Activated CD8-positive, alpha-beta T cell treated with anti-CD3 and anti-CD28 coated beads for 36 hours (primary cell): ENCODE measurements at regions not wholly inside any gene's neighbourhood (a gene's known extent, or its start where the extent isn't known, plus 50 kb on each side); places are given as distances from the start of the nearest gene placed in this dataset.
"Not testable (repeated sequence)": the region's sequence is repeated elsewhere in the genome, so short reads cannot be mapped to it uniquely, and the experiment has no call there.

Experiments used
- ATAC-seq: fragments of 200-7000 bp; cut with Tn5 transposase; one replicate; pipeline ENCODE4 v1.10.0; 2021; ENCODE audit warnings: mild to moderate bottlenecking, moderate library complexity
- CTCF ChIA-PET: fragments of 350-600 bp; sonication (Branson Sonifier 250); formaldehyde crosslinking; loops from one replicate; lab custom pipeline; 2021; ENCODE audit warnings: antibody characterized with exemption; lab: Charles Lee
- POLR2A ChIA-PET: fragments of 350-600 bp; sonication (Branson Sonifier 250); formaldehyde crosslinking; loops from one replicate; lab custom pipeline; 2021; ENCODE audit warnings: antibody characterized with exemption; lab: Charles Lee
- DNase-seq: peaks from one replicate; pipeline ENCODE4 v3.0.0-alpha.2; 2020
- H3K27ac Mint-ChIP-seq: one replicate; pipeline ENCODE4 v1.8.0; 2021; ENCODE audit warnings: mild to moderate bottlenecking, mixed read lengths
- H3K27me3 Mint-ChIP-seq: one replicate; pipeline ENCODE4 v1.8.0; 2021; ENCODE audit warnings: mixed read lengths
- H3K36me3 Mint-ChIP-seq: one replicate; pipeline ENCODE4 v1.8.0; 2021; ENCODE audit warnings: low read depth, mixed read lengths
- H3K4me1 Mint-ChIP-seq: one replicate; pipeline ENCODE4 v1.8.0; 2021; ENCODE audit warnings: low read depth, mixed read lengths
- H3K4me3 Mint-ChIP-seq: one replicate; pipeline ENCODE4 v1.8.0; 2021; ENCODE audit warnings: mild to moderate bottlenecking, moderate library complexity, mixed read lengths
- H3K9me3 Mint-ChIP-seq: one replicate; pipeline ENCODE4 v1.8.0; 2021; ENCODE audit warnings: mixed read lengths
- CTCF ChIP-seq: fragments of 200-600 bp; IDR thresholded peaks from one replicate; pipeline ENCODE4 v1.8.0; 2022; ENCODE audit warnings: antibody characterized with exemption, mild to moderate bottlenecking
- intact Hi-C: fragments of 100-400 bp; cut with micrococcal nuclease; formaldehyde crosslinking; loops from one replicate; pipeline ENCODE4 v1.10.0; 2022

DNA sequence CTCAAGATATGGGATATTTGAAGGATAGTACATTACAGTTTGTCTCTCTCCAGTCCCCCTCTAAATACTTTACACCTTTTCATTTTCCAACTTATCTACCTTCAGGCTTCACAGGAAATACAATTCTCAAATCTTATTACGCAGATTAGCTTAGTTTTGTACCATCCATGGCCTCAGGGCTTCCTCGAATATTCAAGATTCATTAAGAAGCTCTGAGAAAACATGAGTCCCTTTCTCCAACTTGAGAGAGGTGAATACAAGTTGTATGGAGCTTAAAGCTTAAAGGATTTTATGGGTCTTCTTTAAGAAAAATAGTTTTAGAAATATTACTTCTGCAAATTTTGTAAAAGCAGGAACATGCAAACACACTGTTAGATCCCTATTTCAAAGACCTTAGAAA, 1212.5 kb downstream of the GALC start:
- no peaks in the 10 kb centered on the region for H3K36me3 Mint-ChIP-seq
- no peak overlapping the region for H3K4me3 Mint-ChIP-seq
- no peak for ATAC-seq
- no peaks in the 10 kb centered on the region for H3K4me1 Mint-ChIP-seq
- intact Hi-C loops: no loop called here
- no peak overlapping the region for H3K27ac Mint-ChIP-seq
- CTCF ChIA-PET: no interaction called here
- no peaks in the 10 kb centered on the region for H3K27me3 Mint-ChIP-seq
- DNase-seq: no peak
- peaks cover 10% of the 10 kb centered on the region for H3K9me3 Mint-ChIP-seq
- no peak for TF ChIP-seq CTCF
- POLR2A ChIA-PET: no interaction called here

DNA sequence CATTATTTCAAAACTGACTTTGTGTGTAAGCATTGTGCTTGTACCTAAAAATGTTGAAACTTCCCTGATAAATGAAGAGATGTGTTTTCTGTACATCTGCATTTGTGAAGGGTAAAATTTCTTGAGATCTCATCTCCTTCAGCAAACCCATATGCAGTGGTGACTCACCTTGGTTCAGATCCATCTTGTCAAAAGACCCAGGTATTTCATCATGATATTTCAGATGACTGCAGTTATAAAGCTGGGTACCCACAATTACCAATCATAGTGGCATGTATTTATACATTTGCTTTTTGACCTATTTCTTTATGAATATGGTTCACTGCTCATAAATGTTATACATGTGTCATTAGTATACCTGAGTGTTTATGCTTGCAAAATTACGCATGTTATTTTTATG, 1213.6 kb downstream of the GALC start:
- ChIA-PET POLR2A (no interaction called here), CTCF (no interaction called here)
- H3K9me3 Mint-ChIP-seq: peaks cover 9% of the 10 kb centered on the region
- H3K27ac Mint-ChIP-seq: no peak overlapping the region
- no peak overlapping the region for H3K4me3 Mint-ChIP-seq
- H3K4me1 Mint-ChIP-seq: no peaks in the 10 kb centered on the region
- H3K36me3 Mint-ChIP-seq: no peaks in the 10 kb centered on the region
- no peak for TF ChIP-seq CTCF
- no peak for DNase-seq
- ATAC-seq: no peak
- intact Hi-C loops: no loop called here
- H3K27me3 Mint-ChIP-seq: no peaks in the 10 kb centered on the region

- CTCF ChIA-PET: no interaction called here
- intact Hi-C loops: no loop called here
- H3K4me3 Mint-ChIP-seq: no peak overlapping the region
- DNase-seq: no peak
- H3K27ac Mint-ChIP-seq: no peak overlapping the region
- H3K27me3 Mint-ChIP-seq: no peaks in the 10 kb centered on the region
- no peak for ATAC-seq
- POLR2A ChIA-PET: no interaction called here
- no peaks in the 10 kb centered on the region for H3K36me3 Mint-ChIP-seq
- H3K4me1 Mint-ChIP-seq: no peaks in the 10 kb centered on the region
- no peak for TF ChIP-seq CTCF
- peaks cover 9% of the 10 kb centered on the region for H3K9me3 Mint-ChIP-seq
These were observed 1214.9 kb downstream of the GALC start for GRCh38 chr14:86777963-86778602.

GRCh38 chr14:86775896-86776295, 1217.1 kb downstream of the GALC start:
- ATAC-seq, H3K4me3 Mint-ChIP-seq, H3K4me1 Mint-ChIP-seq, POLR2A ChIA-PET, H3K36me3 Mint-ChIP-seq, CTCF ChIA-PET, H3K27ac Mint-ChIP-seq, H3K9me3 Mint-ChIP-seq, DNase-seq, intact Hi-C loops, H3K27me3 Mint-ChIP-seq: not testable (repeated sequence)

DNA sequence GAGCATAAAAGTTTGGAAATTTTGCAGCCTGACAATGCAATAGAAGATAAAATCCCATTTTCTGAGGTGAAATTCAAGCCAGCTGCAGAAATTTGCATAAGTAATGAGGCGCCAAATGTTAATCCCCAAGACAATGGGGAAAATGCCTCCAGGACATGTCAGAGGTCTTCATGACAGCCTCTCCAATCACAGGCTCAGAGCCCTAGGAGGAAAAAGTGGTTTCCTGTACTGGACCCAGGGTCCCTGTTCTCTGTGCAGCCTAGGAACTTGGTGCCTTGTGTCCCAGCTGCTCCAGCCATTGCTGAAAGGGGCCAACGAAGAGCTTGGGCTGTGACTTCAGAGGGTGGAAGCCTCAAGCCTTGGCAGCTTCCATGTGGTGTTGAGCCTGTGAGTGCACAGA, 1218.1 kb downstream of the GALC start:
- no peak for ATAC-seq
- Mint-ChIP-seq H3K9me3 (peaks cover 6% of the 10 kb centered on the region), H3K4me3 (no peak overlapping the region), H3K36me3 (no peaks in the 10 kb centered on the region), H3K27me3 (no peaks in the 10 kb centered on the region), H3K4me1 (no peaks in the 10 kb centered on the region), H3K27ac (no peak overlapping the region)
- TF ChIP-seq CTCF: no peak
- intact Hi-C loops: no loop called here
- ChIA-PET CTCF (no interaction called here), POLR2A (no interaction called here)
- no peak for DNase-seq

DNA sequence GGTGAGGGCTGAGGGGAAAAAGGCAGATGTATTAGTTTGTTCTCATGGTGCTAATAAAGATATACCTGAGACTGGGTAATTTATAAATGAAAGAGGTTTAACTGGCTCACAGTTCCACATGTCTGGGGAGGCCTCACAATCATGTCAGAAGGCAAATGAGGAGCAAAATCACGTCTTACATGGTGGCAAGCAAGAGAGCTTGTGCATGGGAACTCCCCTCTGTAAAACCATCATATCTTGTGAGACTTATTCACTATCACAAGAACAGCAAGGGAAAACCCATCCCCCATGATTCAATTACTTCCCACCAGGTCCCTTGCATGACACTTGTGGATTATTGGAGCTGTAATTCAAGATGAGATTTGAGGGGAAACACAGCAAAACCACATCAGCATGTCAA, 1220.9 kb downstream of the GALC start:
- DNase-seq (no peak), ATAC-seq (no peak)
- no peak for TF ChIP-seq CTCF
- no peak overlapping the region for H3K27ac Mint-ChIP-seq
- CTCF ChIA-PET: no interaction called here
- no peaks in the 10 kb centered on the region for H3K27me3 Mint-ChIP-seq
- intact Hi-C loops: no loop called here
- peaks cover 3% of the 10 kb centered on the region for H3K9me3 Mint-ChIP-seq
- POLR2A ChIA-PET: no interaction called here
- H3K36me3 Mint-ChIP-seq: no peaks in the 10 kb centered on the region
- no peak overlapping the region for H3K4me3 Mint-ChIP-seq
- H3K4me1 Mint-ChIP-seq: no peaks in the 10 kb centered on the region
